ENCODE measurements at regions not wholly inside any gene's neighbourhood (a gene's known extent, or its start where the extent isn't known, plus 50 kb on each side); places are given as distances from the start of the nearest gene placed in this dataset.
"Not testable (repeated sequence)": the region's sequence is repeated elsewhere in the genome, so short reads cannot be mapped to it uniquely, and the experiment has no call there.

DNA sequence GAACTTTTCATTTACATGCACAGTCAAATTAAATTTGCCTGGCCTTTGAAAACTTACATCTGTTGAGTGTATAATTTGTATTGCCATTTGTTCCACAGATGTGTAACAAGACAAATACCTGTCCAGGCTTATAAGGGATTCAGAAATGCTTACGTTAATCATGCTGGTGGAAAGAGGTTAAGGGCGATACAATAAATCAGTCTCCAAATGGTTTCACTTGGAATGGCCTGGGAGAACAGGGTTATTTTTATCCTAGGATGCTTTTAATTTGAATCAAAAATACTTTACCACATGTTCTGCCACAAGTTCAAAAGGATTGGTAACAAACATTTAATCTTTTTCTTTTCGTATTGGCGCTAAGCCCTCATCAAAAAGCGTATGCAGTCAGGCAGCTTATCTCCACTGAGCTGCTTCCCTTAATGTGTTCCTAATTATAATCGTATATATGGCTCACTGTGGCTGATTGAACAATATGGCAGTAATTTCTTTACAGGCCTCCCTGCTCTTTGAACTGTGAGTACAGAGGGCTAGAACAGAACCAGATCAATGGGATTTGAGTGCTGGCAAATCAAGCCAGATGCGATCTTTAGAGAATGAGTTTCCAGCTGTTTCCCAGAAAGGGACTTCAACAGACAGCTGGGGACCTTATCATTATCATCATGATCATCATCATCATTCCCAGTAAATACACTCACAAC lies 425.7 kb downstream of the SPRY2 start:
- no peak for DNase-seq (ENCODE audit: low read depth)

DNA sequence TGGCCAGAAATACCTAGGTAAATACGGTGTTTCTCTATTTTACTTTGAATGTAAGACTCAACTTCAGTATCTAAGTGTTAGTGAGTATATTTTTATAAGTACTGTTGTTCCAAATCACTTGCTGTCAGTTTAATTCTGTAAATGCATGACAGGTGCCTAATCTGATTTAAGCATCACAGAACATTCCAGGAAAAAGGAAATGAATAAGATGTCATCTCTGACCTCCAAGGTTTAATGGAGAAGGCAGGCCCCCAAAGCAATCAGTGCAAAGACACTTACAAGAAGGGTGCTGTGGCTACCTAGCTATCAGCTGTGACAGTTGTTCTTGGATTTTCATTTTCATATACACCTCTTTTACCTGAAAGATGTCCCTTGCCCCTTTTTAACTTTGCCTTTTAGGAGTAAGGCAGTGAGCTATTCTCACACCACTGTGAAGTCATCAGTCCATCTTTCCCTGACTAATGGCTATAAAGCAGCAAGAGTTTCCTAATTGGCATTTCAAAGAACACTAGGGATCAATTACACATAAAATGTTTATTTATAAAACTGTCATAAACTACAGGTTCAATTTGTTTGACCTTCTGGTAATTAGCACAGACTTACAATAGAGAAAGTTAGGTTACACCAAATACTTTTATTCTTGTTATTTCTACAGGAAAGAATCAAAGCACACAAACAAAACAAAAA lies 427.6 kb downstream of the SPRY2 start:
- DNase-seq (ENCODE audit: low read depth) = no peak

DNA sequence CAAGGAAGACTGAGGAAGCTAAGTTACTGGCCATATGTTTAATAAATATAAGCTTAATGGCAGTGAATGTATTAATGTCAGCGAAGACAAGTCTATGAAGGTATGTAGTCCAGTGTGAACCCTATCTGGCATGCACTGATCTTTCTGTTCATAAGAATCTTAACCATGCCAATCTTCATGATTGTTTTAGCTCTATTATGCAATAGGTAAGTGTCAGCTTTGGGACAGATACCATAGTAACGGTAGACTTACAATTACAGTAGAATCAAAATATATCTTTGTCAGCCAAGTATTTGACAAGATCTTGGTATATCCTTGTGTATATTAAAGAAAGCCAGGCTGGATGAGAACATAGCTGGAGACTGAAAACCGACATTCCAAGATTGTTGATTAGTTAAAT lies 428.5 kb downstream of the SPRY2 start:
- no peak for DNase-seq (ENCODE audit: low read depth)

- DNase-seq (ENCODE audit: low read depth) = no peak
Measured at GRCh38 chr13:79910875-79911540, 429.9 kb downstream of the SPRY2 start.

- no peak for DNase-seq (ENCODE audit: low read depth)
Measured at GRCh38 chr13:79909644-79910043, 428.7 kb downstream of the NDFIP2 start.

DNA sequence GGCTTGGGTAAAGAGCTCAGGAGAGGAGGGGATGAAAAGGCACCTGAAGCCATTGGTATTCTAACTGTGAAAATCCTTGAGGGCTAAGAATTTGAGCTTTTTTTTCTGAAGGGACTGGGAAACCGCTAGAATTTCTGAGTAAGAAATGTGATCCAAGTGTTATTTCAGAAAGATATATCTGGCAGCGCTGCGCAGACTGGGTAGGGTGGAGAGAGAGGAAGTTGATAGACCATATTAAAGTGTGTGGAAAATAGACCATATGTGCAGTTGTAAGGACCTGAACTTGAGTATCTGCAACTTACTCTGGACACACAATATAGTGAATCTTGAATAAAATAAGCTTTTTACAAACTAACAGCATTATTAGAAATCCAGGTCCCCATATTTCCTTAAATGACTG lies 427.4 kb downstream of the NDFIP2 start:
- DNase-seq (ENCODE audit: low read depth) = no peak

DNA sequence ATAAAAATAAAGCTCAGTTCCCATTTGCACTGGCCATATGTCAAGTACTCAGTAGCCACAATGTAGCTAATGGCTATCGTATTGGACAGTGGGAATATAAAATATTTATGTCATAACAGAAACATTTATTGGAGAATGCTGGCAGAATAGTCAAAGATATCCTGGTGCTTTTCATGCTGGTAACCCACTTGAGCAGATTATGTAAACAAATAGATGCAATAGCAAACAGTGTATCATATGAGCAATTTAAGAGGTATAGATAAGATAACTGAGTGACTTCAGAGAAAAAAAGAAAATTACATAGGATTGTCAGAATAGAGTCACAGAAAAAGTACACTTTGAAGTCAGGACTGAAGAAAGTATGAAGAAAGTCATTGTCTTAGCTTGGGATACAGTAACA lies 426.6 kb downstream of the NDFIP2 start:
- DNase-seq (ENCODE audit: low read depth) = no peak

- no peak for DNase-seq (ENCODE audit: low read depth)
Measured at GRCh38 chr13:79906345-79906744, 425.4 kb downstream of the NDFIP2 start.

DNA sequence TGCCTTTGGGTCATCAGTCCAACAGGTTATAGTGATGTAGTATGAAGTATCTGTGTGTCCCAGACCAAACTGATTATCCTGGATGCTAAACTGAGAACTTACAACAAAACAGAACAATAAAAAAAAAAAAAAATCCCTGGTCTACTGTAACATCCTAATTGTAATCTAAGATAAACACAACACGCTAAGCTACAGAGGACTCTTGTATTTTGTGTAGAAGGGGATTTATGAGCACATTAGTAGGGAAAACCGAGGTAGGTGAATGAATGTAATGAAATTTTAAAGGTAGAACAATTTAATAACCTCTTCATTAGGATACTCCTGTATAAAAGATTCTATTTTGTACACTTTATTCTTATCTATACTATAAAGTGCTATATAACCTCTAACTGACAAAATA lies 424.1 kb downstream of the NDFIP2 start:
- DNase-seq (ENCODE audit: low read depth) = no peak

DNA sequence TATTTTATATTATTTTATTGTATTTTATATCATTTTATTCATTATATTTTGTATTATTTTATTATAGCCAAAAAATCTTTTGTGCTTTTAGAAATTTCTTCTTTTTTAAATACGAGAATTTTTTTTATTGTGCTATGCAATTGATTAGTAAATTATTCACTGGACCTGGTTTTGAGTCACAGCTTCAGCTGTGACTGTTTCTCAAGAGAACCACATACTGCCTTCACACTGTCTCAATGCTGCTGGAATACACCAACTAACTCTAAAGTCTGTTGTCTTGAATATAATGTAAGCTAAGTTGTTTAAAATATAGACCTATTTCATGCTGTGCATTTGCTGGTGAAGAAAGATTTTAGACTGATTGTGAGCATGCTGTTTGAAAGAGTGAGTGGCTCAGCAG lies 423.6 kb downstream of the NDFIP2 start:
- no peak for DNase-seq (ENCODE audit: low read depth)

DNA sequence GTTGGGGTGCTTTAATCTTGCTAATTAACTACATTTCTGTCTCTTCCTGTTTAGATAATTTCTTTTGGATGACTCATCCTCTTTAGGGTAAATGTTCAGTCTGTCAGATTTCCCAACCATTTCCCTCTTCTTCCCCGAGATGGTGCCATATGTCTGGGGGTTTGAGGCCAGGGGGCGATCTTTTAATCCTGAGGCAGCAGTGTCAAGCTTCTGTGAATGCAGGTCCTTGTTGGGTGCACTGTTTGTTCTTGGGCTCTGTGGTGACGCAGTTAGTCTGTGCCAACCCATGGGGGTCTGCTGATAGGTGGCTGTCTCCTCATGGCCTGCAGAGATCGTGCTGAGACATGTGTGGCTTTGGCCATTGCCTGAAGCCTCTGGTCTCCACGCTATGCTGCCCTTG lies 420.4 kb downstream of the NDFIP2 start:
- DNase-seq (ENCODE audit: low read depth) = no peak

GRCh38 chr13:79900356-79900755 lies 419.4 kb downstream of the NDFIP2 start:
- no peak for DNase-seq (ENCODE audit: low read depth)

DNA sequence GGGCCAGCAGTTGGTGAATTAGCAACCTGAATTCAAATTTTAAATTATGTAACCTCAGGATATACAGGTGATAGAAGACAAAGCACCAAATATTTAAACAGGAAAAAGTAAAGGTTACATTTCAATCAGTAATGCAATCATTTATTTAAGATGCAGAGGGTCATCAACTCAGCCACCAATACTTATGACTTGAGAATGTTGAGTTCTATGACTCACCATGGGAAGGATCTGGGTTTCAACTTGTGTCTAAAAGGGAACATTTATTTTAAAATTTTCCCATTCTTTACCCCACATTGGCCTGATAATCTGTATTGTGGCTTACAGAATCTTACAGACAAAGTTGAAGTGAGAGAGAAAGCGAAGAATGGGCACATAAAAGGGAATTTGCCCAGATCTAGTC lies 418.0 kb downstream of the NDFIP2 start:
- no peak for DNase-seq (ENCODE audit: low read depth)

DNA sequence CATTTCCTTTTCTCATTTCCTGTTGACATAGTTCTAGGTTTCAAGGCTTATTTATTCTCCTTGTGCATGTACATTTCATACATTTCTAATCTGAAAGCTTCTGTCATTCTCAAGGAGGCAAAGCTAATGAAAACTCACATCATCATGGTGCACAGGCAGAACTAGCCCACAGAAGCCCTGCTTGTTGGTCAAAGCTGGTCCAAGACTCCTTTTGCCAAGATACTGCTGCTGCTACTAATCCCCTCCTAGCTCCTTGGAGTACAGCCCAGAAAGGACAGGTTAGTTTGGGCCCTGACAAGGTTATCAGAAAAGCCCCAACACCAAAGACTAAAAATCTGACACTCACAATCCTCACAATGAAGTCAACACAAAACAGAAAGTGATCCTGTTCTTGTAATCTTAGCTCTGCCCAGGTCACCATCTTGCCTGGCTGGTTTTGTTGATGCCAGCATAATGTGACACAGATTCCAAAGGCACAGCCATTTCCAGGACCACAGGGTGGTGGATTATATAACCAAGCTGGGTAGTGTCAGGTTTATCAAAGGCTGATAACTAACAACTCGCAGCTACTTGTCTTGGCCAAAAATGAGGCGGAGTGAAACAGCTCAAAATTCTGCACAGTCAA lies 417.4 kb downstream of the NDFIP2 start:
- DNase-seq (ENCODE audit: low read depth) = no peak

- DNase-seq (ENCODE audit: low read depth) = no peak
Measured at GRCh38 chr13:79896851-79897250, 415.9 kb downstream of the NDFIP2 start.

DNA sequence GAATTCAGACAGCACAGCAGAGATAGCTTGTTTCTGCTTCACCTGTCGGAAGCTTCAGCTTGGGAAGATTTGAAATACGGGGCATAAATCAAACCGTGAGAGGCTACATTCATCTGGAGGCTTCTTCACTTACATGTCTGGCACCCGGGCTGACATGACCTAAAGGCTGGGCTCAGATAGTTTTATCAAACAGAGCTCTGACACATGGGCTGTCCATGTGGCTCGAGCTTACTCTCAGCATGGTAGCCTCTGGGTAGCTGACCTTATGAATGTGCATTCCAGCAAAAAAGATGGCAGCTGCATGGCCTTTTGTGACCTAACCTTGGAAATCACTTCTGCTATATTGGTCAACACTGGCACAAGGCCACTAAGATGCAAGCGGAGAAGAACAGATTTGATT lies 414.5 kb downstream of the NDFIP2 start:
- DNase-seq (ENCODE audit: low read depth) = no peak

- not testable (repeated sequence) for DNase-seq (ENCODE audit: low read depth)
Measured at GRCh38 chr13:79887278-79887677, 406.3 kb downstream of the NDFIP2 start.

- no peak for DNase-seq (ENCODE audit: low read depth)
Measured at GRCh38 chr13:79886601-79887000, 405.6 kb downstream of the NDFIP2 start.

- no peak for DNase-seq (ENCODE audit: low read depth)
Measured at GRCh38 chr13:79884890-79885289, 403.9 kb downstream of the NDFIP2 start.

- no peak for DNase-seq (ENCODE audit: low read depth)
Measured at GRCh38 chr13:79883216-79883615, 402.3 kb downstream of the NDFIP2 start.

DNA sequence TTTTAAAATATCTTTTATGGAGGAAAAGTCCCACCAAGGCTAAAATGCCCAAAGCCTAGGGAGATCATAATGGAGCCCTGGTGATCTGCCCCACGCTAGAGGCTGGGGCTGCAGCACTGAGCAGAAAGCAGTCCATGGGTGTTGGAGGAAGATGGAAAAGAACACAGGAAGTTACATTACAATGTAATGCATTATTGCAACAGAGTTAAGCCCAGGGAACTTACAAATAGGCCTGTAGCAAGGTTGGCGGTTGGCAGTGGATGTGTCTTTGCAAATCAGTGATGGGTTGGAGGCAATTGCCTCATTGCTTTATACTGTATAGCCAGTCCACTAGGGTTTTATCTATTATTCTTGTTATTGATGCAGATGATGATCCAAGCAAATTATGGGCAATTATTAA lies 399.9 kb downstream of the NDFIP2 start:
- DNase-seq (ENCODE audit: low read depth) = no peak

DNA sequence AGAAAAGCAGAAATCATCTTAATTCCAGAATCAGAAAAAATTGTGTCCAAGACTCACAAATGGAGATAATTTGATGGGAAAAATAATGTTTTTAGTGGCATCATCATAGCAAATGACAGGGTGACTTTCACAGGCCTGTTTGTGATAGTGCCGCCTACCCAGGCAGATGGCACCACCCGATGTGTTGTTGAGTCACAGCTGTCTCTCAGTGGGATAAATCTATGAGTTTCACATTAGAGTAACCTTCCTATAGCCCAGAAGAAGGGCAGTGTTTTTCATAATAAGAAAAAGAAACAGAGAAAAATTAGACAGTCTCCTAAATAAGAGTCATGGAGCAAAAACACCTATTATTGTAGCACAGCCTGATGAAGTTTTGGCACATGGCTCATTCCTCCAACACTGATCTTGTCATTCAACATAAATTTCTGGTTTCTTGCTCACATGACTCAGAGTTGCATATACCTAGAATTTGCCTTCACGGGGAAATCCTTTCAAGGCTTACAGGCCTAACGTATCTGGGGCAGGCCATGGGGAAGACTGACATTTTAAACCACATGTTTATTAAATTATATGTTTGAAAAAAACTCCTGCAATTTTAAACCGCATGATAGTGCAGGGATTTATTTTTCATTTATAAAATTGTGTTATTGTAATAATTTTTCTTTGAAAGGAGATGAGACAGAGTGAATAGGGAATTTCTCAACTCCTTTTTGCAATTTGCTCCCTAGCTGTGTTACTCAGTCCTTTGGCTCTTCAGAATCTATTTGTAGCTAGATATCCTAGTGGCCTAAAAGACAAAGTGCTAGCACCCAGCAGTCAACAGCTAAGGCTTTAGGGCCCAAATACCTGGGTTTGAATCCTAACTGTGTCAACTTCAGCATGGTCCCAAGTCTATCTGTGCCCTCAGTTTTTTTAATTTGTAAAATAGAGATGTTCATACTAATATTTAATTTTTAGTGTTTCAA lies 393.7 kb downstream of the NDFIP2 start:
- no peak for DNase-seq (ENCODE audit: low read depth)
